GM12878 (cell line): ENCODE measurements at regions not wholly inside any gene's neighbourhood (a gene's known extent, or its start where the extent isn't known, plus 50 kb on each side); places are given as distances from the start of the nearest gene placed in this dataset.

Source experiments
- ATAC-seq: fragments of 200-7000 bp; cut with Tn5 transposase; 3 replicates; pipeline ENCODE4 v1.9.1; 2020; ENCODE audit warnings: mild to moderate bottlenecking, moderate library complexity
- BruUV-seq: library from RNA; stranded (reverse); fragments of 400-500 nt; replicated peaks from 2 replicates; lab custom pipeline; 2021; lab: Mats Ljungman, UMichigan
- CTCF ChIA-PET: fragments of 300-600 bp; sonication (Branson Sonifier 250); formaldehyde crosslinking; extraction: SDS; loops from one replicate; lab custom pipeline; 2021; ENCODE audit warnings: inconsistent platforms; lab: Yijun Ruan, JAX
- POLR2A ChIA-PET: fragments of 350-600 bp; formaldehyde crosslinking; extraction: SDS; loops from one replicate; lab custom pipeline; 2021; ENCODE audit warnings: inconsistent platforms; lab: Charles Lee
- RAD21 ChIA-PET: fragments of 300-600 bp; sonication (Branson Sonifier 250); formaldehyde crosslinking; loops from one replicate; lab custom pipeline; 2023; ENCODE audit warnings: antibody characterized with exemption; ENCODE audit not compliant: unreplicated experiment; lab: Charles Lee
- SMC1A ChIA-PET: fragments of 300-600 bp; sonication (Branson Sonifier 250); formaldehyde crosslinking; loops from one replicate; lab custom pipeline; 2023; ENCODE audit not compliant: unreplicated experiment, uncharacterized antibody; lab: Charles Lee
- DNase-seq: peaks from one replicate; pipeline ENCODE4 v3.0.0-alpha.2; 2011; ENCODE audit warnings: low read depth, low spot score
- FAIRE-seq: peaks from 3 replicates; lab custom pipeline; 2011; peaks lifted over from hg19 to GRCh38; lab: Jason Lieb, UNC
- H2AFZ ChIP-seq: 2 replicates; pipeline ENCODE4 v1.6.0; 2011; ENCODE audit warnings: low read depth, low read length, control low read depth; ENCODE audit not compliant: control insufficient read depth
- H3K27ac ChIP-seq: 2 replicates; pipeline ENCODE4 v1.5.1; 2011; ENCODE audit warnings: control low read depth; ENCODE audit not compliant: control insufficient read depth, insufficient read depth
- H3K27me3 ChIP-seq, 2 experiments: replicated peaks in 1 of 2; 2 replicates each; pipeline versions ENCODE4 v1.6.0 to v1.6.1; 2011; ENCODE audit warnings: low read length in 1 of 2; ENCODE audit not compliant: control insufficient read depth in 2 of 2, insufficient read depth in 2 of 2
- H3K36me3 ChIP-seq, 2 experiments: 2 replicates each; pipeline ENCODE4 v1.5.1; 2011; ENCODE audit warnings: low read length in 1 of 2; ENCODE audit not compliant: control insufficient read depth in 2 of 2, insufficient read depth in 2 of 2
- H3K4me1 ChIP-seq: 2 replicates; pipeline ENCODE4 v1.6.1; 2011; ENCODE audit warnings: mild to moderate bottlenecking, low read length, moderate library complexity, mixed read lengths; ENCODE audit not compliant: control insufficient read depth, insufficient read depth
- H3K4me2 ChIP-seq: 2 replicates; pipeline ENCODE4 v1.6.0; 2011; ENCODE audit warnings: control low read depth; ENCODE audit not compliant: control insufficient read depth, insufficient read depth
- H3K4me3 ChIP-seq: fragments of 200-600 bp; sonication (generic); 2 replicates; pipeline ENCODE4 v1.5.1; 2016
- H3K79me2 ChIP-seq: 2 replicates; pipeline ENCODE4 v1.6.0; 2011; ENCODE audit warnings: low read length; ENCODE audit not compliant: control insufficient read depth, insufficient read depth
- H3K9ac ChIP-seq: 2 replicates; pipeline ENCODE4 v1.8.0; 2011; ENCODE audit warnings: low read length, control low read depth, mixed read lengths; ENCODE audit not compliant: control insufficient read depth, insufficient read depth
- H3K9me3 ChIP-seq: replicated peaks from 3 replicates; pipeline ENCODE4 v1.5.1; 2011; ENCODE audit warnings: mild to moderate bottlenecking, low read length; ENCODE audit not compliant: control insufficient read depth, insufficient read depth
- H4K20me1 ChIP-seq: 2 replicates; pipeline ENCODE4 v1.6.0; 2011; ENCODE audit not compliant: control insufficient read depth, insufficient read depth
- BCLAF1 ChIP-seq: fragments of 450-650 bp; IDR thresholded peaks from 2 replicates; pipeline ENCODE4 v1.6.1; 2017; ENCODE audit warnings: antibody characterized with exemption, mild to moderate bottlenecking, moderate library complexity
- BHLHE40 ChIP-seq, 2 experiments: fragments of 450-650 bp in 1 of 2; IDR thresholded peaks; 2 replicates each; pipeline ENCODE4 v1.6.1; 2011 to 2017; ENCODE audit warnings: low read depth in 2 of 2, borderline replicate concordance in 1 of 2, improper control_type of control experiment in 1 of 2, low read length in 1 of 2, mild to moderate bottlenecking in 1 of 2
- CREM ChIP-seq: IDR thresholded peaks from 2 replicates; pipeline ENCODE4 v1.6.1; 2014; ENCODE audit warnings: antibody characterized with exemption, low read depth
- ETV6 ChIP-seq, 2 experiments: fragments of 450-650 bp in 1 of 2; IDR thresholded peaks in 1 of 2; conservative IDR thresholded peaks in 1 of 2; 2 replicates each; pipeline ENCODE4 v1.6.1; 2014; ENCODE audit warnings: antibody characterized with exemption in 1 of 2, borderline replicate concordance in 1 of 2, low read depth in 1 of 2, mild to moderate bottlenecking in 1 of 2, moderate library complexity in 1 of 2
- IKZF1 ChIP-seq: fragments of 450-650 bp; conservative IDR thresholded peaks from 2 replicates; pipeline ENCODE4 v1.6.1; 2017; ENCODE audit warnings: antibody characterized with exemption, mild to moderate bottlenecking
- KDM1A ChIP-seq: fragments of 200-600 bp; sonication (generic); IDR thresholded peaks from 2 replicates; pipeline ENCODE4 v1.6.1; 2016; ENCODE audit warnings: borderline replicate concordance
- NR2C1 ChIP-seq: fragments of 450-650 bp; IDR thresholded peaks from 2 replicates; pipeline ENCODE4 v1.6.1; 2017; ENCODE audit warnings: antibody characterized with exemption, mild to moderate bottlenecking, moderate library complexity
- SMC3 ChIP-seq: IDR thresholded peaks from 2 replicates; pipeline ENCODE4 v1.6.1; 2011; ENCODE audit warnings: low read length, improper control_type of control experiment, borderline replicate concordance
- ZNF207 ChIP-seq: fragments of 450-650 bp; IDR thresholded peaks from 2 replicates; pipeline ENCODE4 v1.6.1; 2014; ENCODE audit warnings: antibody characterized with exemption, mild to moderate bottlenecking, borderline replicate concordance
- ZNF592 ChIP-seq: fragments of 450-650 bp; IDR thresholded peaks from 2 replicates; pipeline ENCODE4 v1.6.1; 2017; ENCODE audit warnings: mild to moderate bottlenecking, moderate library complexity
- whole genome bisulfite sequencing: methylation state at CpG from one replicate; pipeline ENCODE4 v1.1.6; 2016; ENCODE audit warnings: low lambda C conversion rate; ENCODE audit not compliant: insufficient replicate concordance, insufficient coverage; ENCODE audit errors: missing lambda C conversion rate; 5-methylcytosine and 5-hydroxymethylcytosine counted together
- in situ Hi-C: fragments of 300-500 bp; cut with MboI; formaldehyde crosslinking; loops from 9 replicates; pipeline ENCODE4 v1.14.3; 2018; ENCODE audit warnings: mixed read lengths
- intact Hi-C: fragments of 100-400 bp; cut with micrococcal nuclease; formaldehyde crosslinking; loops from one replicate; pipeline ENCODE4 v1.14.2; 2022; ENCODE audit not compliant: unreplicated experiment
- TF ChIP-seq, protein P1 (sequence below): fragments of 450-650 bp; IDR thresholded peaks from 2 replicates; pipeline ENCODE4 v1.6.1; 2017; ENCODE audit warnings: mild to moderate bottlenecking
- TF ChIP-seq, protein P2 (sequence below): fragments of 450-650 bp; formaldehyde crosslinking; IDR thresholded peaks from 2 replicates; pipeline ENCODE4 v1.5.0; 2022; ENCODE audit warnings: mild to moderate bottlenecking, missing genetic modification characterization

- H4K20me1 ChIP-seq = no peaks in the 10 kb centered on the region
- H3K9ac ChIP-seq = no peak overlapping the region
- BruUV-seq = no TSS peak
- intact Hi-C loops = no loop called here
- no peaks in the 10 kb centered on the region for H3K4me1 ChIP-seq
- no peaks in the 10 kb centered on the region for H3K9me3 ChIP-seq
- no peaks in the 10 kb centered on the region for H3K36me3 ChIP-seq
- WGBS = 23% methylated on average over 9 of the region's 9 CpGs
- ChIA-PET CTCF (no interaction called here), POLR2A (no interaction called here), RAD21 (no interaction called here), SMC1A (no interaction called here)
- FAIRE-seq (no peak), ATAC-seq (no peak), DNase-seq (no peak)
- H3K4me2 ChIP-seq = no peak overlapping the region
- in situ Hi-C loops = no loop called here
- no peak overlapping the region for H2AFZ ChIP-seq
- no peaks in the 10 kb centered on the region for H3K79me2 ChIP-seq
- H3K27ac ChIP-seq = no peak overlapping the region
- H3K27me3 ChIP-seq = no peaks in the 10 kb centered on the region
- no peak overlapping the region for H3K4me3 ChIP-seq
- TF ChIP-seq SMC3 = no peak
- TF ChIP-seq IKZF1 = no peak
- no peak for TF ChIP-seq ETV6 (conservative IDR thresholded peaks at IDR 0.05 in 1 of 2, IDR thresholded peaks at IDR 0.05 in 1 of 2; ENCODE audit: borderline replicate concordance in 1 of 2, low read depth in 1 of 2)
- TF ChIP-seq, protein P1, sequence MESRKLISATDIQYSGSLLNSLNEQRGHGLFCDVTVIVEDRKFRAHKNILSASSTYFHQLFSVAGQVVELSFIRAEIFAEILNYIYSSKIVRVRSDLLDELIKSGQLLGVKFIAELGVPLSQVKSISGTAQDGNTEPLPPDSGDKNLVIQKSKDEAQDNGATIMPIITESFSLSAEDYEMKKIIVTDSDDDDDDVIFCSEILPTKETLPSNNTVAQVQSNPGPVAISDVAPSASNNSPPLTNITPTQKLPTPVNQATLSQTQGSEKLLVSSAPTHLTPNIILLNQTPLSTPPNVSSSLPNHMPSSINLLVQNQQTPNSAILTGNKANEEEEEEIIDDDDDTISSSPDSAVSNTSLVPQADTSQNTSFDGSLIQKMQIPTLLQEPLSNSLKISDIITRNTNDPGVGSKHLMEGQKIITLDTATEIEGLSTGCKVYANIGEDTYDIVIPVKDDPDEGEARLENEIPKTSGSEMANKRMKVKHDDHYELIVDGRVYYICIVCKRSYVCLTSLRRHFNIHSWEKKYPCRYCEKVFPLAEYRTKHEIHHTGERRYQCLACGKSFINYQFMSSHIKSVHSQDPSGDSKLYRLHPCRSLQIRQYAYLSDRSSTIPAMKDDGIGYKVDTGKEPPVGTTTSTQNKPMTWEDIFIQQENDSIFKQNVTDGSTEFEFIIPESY = no peak
- no peak for TF ChIP-seq BCLAF1
- TF ChIP-seq NR2C1 = no peak
- no peak for TF ChIP-seq KDM1A
- no peak for TF ChIP-seq BHLHE40 (IDR thresholded peaks at IDR 0.05; ENCODE audit: borderline replicate concordance in 1 of 2, low read depth in 2 of 2, low read length in 1 of 2)
- no peak for TF ChIP-seq ZNF207
- TF ChIP-seq CREM = no peak
- TF ChIP-seq ZNF592 = no peak
- TF ChIP-seq, protein P2, sequence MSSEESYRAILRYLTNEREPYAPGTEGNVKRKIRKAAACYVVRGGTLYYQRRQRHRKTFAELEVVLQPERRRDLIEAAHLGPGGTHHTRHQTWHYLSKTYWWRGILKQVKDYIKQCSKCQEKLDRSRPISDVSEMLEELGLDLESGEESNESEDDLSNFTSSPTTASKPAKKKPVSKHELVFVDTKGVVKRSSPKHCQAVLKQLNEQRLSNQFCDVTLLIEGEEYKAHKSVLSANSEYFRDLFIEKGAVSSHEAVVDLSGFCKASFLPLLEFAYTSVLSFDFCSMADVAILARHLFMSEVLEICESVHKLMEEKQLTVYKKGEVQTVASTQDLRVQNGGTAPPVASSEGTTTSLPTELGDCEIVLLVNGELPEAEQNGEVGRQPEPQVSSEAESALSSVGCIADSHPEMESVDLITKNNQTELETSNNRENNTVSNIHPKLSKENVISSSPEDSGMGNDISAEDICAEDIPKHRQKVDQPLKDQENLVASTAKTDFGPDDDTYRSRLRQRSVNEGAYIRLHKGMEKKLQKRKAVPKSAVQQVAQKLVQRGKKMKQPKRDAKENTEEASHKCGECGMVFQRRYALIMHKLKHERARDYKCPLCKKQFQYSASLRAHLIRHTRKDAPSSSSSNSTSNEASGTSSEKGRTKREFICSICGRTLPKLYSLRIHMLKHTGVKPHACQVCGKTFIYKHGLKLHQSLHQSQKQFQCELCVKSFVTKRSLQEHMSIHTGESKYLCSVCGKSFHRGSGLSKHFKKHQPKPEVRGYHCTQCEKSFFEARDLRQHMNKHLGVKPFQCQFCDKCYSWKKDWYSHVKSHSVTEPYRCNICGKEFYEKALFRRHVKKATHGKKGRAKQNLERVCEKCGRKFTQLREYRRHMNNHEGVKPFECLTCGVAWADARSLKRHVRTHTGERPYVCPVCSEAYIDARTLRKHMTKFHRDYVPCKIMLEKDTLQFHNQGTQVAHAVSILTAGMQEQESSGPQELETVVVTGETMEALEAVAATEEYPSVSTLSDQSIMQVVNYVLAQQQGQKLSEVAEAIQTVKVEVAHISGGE (CRISPR knock-in tag) = no peak
Measured at GRCh38 chr20:21826976-21827375, 121.5 kb downstream of the PAX1 start.
